ENCODE measurements at regions not wholly inside any gene's neighbourhood (a gene's known extent, or its start where the extent isn't known, plus 50 kb on each side); places are given as distances from the start of the nearest gene placed in this dataset.
"Not testable (repeated sequence)": the region's sequence is repeated elsewhere in the genome, so short reads cannot be mapped to it uniquely, and the experiment has no call there.

- DNase-seq (ENCODE audit: low read depth, low spot score), result no peak
Measured at GRCh38 chr6:145155411-145155810, 579.9 kb downstream of the EPM2A start.

GRCh38 chr6:145155873-145156782 lies 579.2 kb downstream of the EPM2A start:
- no peak for DNase-seq (ENCODE audit: low read depth, low spot score)

DNA sequence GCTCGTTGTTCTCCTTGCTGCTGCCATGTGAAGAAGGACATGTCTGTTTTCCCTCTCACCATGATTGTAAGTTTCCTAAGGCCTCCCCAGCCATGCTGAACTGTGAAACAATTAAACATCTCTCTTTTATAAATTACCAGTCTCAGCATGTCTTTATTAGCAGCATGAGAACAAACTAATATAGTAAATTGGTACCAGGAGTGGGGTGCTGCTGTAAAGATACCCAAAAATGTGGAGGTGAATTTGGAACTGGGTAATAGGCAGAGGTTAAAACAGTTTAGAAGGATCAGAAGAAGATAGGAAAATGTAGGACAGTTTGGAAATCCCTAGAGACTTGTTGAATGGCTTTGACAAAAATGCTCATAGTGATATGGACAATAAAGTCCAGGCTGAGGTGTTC lies 576.7 kb downstream of the EPM2A start:
- not testable (repeated sequence) for DNase-seq (ENCODE audit: low read depth, low spot score)

- no peak for DNase-seq (ENCODE audit: low read depth, low spot score)
Measured at GRCh38 chr6:145159921-145160320, 575.4 kb downstream of the EPM2A start.

- no peak for DNase-seq (ENCODE audit: low read depth, low spot score)
Measured at GRCh38 chr6:145161501-145161900, 573.8 kb downstream of the EPM2A start.

DNA sequence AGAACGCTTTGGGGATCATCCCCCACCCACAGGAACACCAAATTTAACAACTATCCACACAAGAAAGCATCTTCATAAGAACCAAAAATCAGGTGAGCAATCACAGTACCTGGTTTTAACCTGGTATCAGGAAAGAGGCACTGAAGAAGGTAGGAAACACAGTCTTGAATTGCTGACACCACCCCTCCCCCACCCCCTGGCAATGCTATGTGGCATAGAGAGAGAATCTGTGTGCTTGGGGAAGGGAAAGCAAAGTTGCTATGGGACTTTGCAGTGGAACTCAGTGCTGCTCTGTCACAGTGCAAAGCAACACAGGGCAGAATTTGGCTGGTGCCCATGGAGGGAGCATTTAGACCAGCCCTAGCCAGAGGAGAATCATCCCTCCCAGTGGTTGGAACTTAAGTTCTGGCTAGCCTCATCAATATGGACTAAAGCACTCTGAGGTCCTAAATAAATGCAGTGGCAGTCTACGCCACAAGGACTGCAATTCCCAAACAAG lies 565.5 kb downstream of the EPM2A start:
- no peak for DNase-seq (ENCODE audit: low read depth, low spot score)

GRCh38 chr6:145175470-145175869 lies 559.9 kb downstream of the EPM2A start:
- DNase-seq (ENCODE audit: low read depth, low spot score), result no peak

DNA sequence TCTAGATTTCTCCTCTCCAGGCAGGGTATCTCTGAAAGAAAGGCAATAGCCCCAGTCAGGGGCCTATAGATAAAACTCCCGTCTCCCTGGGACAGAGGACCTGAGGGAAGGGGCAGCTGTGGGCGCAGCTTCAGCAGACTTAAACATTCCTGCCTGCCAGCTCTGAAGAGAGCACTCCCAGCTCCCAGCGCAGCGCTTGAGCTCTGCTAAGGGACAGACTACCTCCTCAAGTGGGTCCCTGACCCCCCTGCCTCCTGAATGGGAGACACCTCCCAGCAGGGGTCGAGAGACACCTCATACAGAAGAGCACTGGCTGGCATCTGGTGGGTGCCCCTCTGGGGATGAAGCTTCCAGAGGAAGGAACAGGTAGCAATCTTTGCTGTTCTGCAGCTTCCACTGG lies 556.9 kb downstream of the EPM2A start:
- DNase-seq (ENCODE audit: low read depth, low spot score), result no peak

- DNase-seq (ENCODE audit: low read depth, low spot score), result no peak
Measured at GRCh38 chr6:145187491-145188206, 547.7 kb downstream of the EPM2A start.

GRCh38 chr6:145189836-145190235 lies 545.5 kb downstream of the EPM2A start:
- no peak for DNase-seq (ENCODE audit: low read depth, low spot score)

DNA sequence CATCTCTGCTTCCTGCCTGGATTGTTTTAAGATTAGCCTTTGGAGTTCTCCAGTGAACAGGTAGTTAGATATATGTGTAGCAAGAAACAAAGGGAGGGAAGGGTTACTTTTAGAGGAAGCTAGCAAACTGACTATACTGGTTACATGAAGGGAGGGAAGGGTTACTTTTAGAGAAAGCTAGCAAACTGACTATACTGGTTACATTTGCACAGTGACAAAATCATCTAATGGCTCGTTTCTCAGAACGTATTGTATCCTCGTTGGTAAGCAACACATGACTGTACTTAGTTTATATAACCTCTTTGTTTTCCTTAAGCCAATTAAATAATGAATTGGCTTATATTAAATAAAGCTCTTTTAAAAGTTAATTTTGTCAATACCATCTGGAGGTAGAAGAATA lies 540.9 kb downstream of the EPM2A start:
- no peak for DNase-seq (ENCODE audit: low read depth, low spot score)

DNA sequence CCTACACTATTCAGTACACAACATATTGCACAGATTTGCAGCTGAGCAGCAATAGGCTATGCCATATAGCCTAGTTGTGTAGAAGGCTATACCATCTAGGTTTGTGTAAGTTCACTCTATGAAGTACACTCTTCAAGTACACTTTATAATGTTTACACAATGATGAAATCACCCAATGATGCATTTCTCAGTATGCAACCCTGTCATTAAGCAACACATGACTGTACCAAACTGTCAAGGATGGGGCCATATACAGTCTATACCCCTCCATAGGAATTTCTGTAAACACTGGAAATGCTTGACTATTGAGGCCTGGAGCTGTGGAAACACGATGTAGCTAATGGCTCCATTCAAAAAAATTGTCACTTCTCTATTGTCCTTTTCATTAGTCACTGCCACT lies 535.4 kb downstream of the EPM2A start:
- no peak for DNase-seq (ENCODE audit: low read depth, low spot score)

GRCh38 chr6:145204301-145204700 lies 531.0 kb downstream of the EPM2A start:
- no peak for DNase-seq (ENCODE audit: low read depth, low spot score)

- no peak for DNase-seq (ENCODE audit: low read depth, low spot score)
Measured at GRCh38 chr6:145206247-145206907, 528.9 kb downstream of the EPM2A start.

DNA sequence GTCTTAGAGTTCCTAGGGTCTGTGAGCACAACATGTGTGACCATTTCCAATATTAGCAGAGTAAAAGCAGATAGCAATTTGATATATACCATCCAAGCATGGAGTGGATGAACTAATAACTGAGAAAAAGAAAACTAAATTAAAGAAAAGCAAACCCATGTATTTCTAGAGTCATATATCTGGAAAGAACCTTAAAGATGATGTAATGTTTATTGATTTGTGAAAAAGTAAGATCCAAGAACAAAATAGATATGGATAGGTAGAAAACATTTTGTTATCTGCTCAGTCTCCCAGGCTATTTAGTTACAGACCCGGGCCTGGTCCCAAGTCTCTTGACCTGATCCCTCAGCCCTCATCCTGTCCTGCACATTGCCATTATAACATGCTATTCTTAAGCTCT lies 526.8 kb downstream of the EPM2A start:
- DNase-seq (ENCODE audit: low read depth, low spot score), result no peak

DNA sequence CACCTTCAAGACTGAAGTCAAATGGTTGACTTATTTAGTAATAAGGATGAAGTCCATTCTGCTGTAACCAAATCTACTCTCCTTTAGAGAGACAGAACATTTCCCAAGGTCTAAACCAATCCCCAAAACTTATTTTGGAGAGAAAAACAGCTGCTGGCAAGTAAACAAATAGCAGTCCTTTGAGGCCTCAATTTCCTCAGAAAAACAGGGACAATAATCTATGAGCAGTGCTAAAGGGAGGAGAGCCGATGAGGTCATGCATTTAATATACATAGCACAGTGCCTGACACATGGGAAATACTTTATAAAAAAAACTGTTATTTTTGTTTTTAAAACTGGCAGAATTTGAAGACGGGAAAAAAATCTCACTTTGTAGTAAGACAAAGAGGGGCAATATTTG lies 526.0 kb downstream of the EPM2A start:
- DNase-seq (ENCODE audit: low read depth, low spot score), result no peak

GRCh38 chr6:145212813-145213212 lies 522.5 kb downstream of the EPM2A start:
- no peak for DNase-seq (ENCODE audit: low read depth, low spot score)

DNA sequence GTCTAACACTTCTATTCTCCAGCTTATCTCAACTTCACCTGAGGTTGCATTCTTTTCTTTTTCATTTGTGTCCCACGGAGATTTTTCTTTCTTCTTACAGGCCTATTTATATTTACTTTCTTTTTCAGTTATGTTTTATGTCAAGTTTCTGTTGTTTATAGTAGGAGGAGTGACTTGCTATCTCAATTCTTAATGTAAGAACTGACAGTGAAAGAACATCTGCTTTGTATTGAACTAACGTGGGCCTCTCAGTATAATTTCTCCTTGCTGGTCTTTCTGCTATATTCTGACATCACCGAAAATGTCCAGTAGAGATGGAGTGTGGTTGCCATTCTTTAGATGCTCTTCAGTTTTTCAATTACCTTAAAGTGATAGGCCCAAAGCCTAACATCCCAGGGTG lies 521.7 kb downstream of the EPM2A start:
- DNase-seq (ENCODE audit: low read depth, low spot score), result no peak

DNA sequence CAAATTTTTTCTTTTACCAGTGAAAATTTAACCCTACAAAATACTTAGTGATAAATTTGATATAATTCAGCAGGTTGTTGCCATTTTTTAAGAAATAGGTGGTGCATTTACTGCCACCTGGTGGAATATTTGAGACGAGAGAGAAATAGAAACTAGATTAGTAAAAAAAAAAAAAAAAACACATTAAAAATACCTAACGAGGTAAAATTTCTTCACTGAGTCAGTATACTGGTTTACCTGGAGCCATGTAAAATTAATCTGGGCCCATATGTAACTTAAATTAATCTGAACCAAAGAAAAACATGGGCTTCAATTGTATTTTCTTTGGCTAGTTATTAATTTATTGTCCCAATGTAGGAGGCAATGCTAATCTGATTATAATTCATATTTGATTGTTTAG lies 520.8 kb downstream of the EPM2A start:
- DNase-seq (ENCODE audit: low read depth, low spot score), result no peak

DNA sequence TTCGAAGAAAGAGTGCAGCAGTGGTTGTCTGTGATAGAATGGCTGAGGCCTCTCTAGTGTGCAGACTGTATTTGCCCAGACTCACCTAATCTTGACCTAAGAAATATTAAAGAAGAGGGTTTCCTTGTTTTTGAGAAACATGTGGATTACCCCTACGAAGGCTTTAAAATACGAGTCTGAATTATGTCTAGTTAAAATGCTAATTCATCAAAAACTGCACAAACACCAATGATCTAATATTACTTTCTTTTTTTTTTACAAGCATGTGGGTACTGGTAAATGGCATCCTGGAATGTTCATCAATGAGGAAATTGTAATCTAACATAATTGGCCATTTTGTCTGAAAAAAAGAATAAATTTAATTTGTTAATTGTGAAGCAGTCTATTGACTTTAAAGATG lies 510.9 kb downstream of the EPM2A start:
- DNase-seq (ENCODE audit: low read depth, low spot score), result no peak

- DNase-seq (ENCODE audit: low read depth, low spot score), result no peak
Measured at GRCh38 chr6:145225500-145225899, 509.8 kb downstream of the EPM2A start.

DNA sequence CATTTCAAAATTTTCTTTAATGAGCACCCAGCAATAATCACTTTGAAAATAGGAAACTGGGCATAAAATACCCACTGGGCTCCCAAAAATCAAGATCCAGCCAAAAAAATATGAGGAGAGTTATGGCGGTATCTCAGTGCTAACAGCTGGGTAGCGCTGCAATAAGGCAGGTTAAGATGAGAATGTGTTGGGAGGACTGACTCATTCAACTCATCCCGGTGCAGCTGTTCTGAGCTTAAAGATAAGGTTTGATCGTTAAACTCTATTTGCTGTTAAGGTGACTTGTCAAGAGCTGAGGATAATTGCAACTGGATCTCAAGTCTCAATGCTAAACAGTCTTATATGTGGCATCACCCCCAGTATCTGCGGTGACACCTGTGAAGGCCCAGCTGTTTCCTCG lies 507.7 kb downstream of the EPM2A start:
- DNase-seq (ENCODE audit: low read depth, low spot score), result no peak

Data from iPS DF 19.7 (cell line).